Posterior vena cava (tissue), 2 donors: ENCODE measurements at regions not wholly inside any gene's neighbourhood (a gene's known extent, or its start where the extent isn't known, plus 50 kb on each side); places are given as distances from the start of the nearest gene placed in this dataset.

ENCODE experiments used
- DNase-seq: peaks from one replicate; pipeline ENCODE4 v3.0.0-alpha.2; 2020; ENCODE audit warnings: low spot score
- intact Hi-C, 2 donors: fragments of 100-400 bp; cut with DNase I; formaldehyde crosslinking; loops; one replicate each; pipeline versions ENCODE4 v1.14.1 to v1.14.2; 2022 to 2023
- donor health status: DM: yes; HTN: yes; CAD: no.
- donor health status: DM: yes; HTN: yes; CAD: no.

DNA sequence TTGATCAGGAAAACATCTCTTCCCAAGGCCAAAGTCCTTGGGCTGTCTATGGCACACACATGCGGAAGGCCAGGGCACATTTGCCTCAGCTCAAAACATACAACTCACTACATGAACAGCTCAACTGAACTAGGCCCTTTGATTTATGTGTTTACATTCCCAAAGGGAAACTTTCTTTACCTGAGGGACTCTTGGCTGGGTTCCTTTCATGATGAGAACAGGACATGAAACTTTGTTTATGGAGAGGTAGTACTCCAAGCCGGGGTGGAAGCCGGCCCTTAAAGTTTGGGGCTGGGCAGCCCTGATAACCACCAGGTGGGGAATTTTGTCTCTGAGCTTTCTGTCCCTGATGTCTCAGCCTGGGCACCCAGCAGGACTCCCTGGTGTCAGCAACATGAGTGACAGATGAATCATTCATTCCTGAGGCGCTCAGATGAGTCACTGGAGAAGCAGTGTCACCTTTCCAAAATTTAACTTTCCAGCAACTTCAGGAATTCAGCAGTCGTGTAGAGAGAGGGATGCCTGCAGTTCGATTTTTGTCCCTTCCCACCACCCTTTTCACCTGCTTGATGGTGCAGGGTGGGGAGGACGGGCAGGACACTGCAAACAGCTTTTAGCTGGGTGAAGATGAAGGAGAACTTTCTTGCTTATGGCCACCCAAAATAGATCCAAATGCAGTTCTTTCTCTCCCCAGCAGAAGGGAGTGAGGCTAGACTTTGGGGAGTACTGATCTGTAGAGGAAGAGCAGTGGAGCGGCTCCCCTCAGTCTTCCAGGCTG lies 331.6 kb downstream of the DYSF start:
- DNase-seq: no peak
- intact Hi-C loops: no loop called here

DNA sequence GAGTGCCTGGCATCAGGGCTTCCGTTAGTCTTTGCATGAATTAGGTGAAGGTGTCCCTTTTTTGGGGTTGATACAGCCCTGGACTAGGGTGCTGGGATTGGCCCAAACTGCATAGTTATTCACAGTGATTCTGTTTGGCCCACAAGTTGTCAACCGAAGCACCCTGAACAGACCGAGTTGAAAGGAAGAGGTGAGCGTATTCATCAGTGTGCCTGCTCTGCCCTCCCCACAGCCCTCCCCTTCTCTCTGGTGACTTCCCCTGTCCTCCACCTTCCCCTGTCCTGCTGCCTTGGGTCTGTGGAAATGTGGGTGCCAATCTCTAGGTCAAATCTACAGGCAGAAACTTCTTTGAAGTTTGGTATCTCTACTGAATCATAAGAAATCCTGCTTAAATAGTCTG lies 330.5 kb downstream of the DYSF start:
- no peak for DNase-seq

DNA sequence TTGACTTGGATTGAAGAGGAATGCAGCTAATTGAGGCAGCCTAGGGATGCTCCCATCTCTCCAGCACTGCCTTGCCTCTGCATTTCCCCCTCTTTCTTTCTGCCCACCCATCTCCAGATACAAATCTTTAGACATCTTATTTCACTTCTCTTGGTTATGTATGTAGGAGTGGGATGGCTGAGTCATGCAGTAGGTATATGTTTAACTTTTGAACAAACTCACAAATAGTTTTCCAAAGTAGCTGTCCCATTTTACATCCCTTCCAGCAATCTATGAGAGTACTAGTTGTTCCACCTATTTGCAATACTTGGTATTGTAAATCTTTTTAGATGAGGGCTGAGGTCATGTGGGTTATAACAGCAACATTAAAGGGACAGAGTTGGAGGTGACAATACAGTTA lies 329.9 kb downstream of the DYSF start:
- intact Hi-C loops: no loop called here
- DNase-seq: no peak

More for the DNA sequence above, 330.5 kb downstream of the DYSF start:
- intact Hi-C loops: no loop called here

DNA sequence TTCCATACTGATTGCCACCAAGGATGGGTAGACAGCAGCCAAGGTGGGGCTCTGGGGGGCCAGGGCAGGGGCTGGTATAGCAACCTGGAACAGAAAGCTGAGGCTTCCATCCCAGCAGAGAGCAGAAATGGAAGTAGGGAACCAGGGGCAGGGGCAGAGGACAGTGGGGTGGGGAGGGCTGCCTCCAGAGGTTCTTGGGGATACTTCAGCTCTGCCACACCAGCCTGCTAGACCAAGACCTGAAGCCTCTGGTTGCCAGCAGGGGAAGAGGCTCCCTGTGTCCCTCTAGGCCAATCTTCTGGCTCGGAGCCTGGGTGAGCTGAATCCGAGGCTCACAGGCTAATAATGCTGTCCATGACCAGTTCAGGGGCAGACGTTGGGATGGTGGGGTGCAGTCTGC lies 329.0 kb downstream of the DYSF start:
- DNase-seq: no peak

DNA sequence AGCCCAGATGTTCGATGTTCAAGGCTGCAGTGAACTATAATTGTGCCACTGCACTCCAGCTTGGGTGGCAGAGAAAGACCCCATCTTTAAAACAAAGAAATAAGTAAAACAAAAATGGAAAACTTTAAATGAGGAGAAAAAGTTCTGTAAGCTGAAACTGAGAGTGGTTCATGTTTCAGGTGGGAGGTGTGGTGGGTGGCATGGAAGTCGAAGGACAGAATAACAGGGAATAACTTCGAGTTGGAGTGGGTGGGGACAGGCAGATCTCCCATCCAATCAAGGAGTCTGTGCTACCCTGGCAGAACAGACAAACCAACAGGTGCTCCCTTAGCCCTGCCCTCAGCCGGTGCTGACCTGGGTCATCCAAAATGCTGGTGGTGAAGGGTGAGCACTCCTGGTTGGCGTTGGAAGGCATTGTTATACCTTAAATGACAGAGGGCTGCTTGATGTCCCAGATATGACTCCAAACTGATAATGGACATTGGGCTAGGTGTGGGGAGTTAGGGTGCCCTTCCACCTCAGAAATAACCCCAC lies 328.4 kb downstream of the DYSF start:
- peak; percentile 60 for DNase-seq
- intact Hi-C loops: no loop called here

More for the DNA sequence above, 329.0 kb downstream of the DYSF start:
- intact Hi-C loops: no loop called here

DNA sequence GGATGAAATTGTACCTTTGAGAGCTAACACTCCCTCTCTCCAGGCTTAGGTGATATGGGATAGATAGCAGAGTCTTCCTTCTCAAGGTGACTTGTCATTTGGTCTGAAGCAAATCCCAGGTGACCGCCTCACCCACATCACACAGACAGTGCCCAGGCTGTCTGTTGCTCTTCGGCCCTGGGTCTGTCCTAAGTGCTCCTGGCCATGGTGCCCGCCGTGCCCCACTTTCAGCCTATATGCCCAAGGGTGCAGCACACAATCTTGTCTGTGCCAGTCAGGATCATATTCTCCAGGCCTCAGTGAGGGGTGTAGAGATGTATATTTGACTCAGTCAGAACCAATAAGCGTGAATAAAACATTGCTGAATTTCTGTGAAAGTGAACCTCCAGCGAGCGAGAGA lies 326.8 kb downstream of the DYSF start:
- intact Hi-C loops: no loop called here
- no peak for DNase-seq

DNA sequence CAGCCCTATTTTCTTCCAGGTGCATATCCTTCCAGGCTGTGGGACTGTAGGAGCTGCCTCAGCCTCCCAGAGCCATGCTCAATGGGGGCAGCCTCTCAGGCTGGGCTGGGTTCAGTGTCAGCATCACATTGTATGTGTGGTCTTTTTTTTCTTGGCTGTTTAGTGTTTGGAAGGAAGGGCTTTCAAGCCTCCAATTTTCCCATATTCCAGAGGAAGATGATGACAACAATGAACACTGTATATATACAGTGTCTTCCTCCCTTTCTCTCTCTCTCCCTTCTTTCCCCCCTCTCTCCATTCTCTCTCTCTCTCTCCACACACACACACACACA lies 326.4 kb downstream of the DYSF start:
- intact Hi-C loops: no loop called here
- no peak for DNase-seq

DNA sequence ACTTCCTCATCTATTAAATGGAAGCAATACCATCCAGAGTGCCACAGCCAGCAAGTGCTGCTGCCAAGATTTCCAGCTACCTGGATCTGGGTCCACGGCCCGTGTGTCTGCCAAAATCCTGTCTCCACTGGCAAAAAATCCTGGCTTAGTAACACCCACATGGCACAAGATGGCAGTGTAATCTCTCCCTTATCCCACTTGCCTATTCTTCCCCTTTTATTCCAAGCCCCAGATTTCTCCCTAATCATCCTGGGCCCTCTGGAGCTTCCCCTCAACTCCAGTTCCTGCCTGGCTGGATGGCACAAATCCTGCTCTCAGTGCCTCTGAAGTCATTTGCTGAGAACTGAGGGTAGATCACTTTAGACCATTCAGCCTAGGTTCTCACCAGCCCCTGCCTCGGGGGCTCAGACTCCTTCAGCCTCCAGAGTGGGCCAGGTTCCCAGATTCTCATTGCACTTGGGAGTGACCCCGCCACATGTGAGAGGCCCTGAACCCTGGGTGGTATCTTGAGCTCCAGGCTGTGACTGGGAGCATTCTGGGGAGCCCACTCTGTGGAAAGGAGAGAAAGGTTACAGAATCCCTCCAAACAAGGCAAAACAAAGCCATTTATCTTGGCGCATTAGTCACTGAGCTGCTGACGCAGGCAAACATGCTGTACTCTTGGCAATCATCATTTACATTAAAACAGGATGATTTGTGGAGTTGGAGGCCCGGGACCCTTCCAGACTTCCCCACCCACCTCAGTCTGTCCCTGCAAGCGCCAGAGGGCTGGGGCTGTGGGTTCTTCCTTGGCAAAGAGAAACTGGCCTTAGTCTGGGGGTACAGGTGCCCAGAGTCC lies 325.8 kb downstream of the DYSF start:
- DNase-seq: peak; percentile 67
- intact Hi-C loops: no loop called here

DNA sequence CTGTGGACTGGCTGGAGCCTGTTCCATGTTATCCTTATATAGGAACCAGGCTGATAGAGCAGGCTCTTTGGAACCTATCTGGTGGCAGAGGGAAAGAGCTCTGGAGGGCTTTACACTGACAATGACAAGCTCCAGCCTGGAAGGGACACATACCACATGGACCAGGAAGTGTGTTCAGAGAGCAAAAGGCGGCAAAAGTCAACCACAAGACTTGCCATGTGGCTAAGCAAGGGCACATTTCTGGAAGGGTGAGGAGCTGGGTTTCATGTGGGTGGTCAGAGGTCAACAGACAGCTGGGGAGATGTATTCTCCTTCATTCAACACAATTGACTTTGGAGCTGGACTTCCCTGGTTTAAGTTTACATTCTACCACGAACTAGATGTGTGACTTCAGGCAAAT lies 325.2 kb downstream of the DYSF start:
- no peak for DNase-seq

DNA sequence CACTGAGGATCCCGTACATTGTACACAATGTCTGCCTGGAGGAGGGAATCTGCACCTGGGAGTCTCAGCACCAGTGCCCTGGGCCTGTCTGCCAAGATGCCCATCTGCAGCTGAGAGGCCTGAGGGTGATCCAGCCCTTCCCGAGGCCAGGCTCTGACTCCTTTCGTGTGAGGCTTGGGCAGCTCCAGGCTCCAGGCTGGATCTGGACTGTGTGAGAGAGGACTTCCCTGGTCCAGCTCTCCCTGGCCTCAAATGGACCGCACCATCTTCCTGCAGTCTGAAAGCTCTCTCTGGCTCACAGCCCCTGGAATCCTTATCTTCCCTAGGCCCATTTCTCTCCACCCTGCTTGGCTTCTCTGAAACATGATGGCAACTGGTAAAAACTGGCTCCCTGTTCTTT lies 324.6 kb downstream of the DYSF start:
- intact Hi-C loops: no loop called here
- DNase-seq: no peak

More for the DNA sequence above, 325.2 kb downstream of the DYSF start:
- intact Hi-C loops: no loop called here

DNA sequence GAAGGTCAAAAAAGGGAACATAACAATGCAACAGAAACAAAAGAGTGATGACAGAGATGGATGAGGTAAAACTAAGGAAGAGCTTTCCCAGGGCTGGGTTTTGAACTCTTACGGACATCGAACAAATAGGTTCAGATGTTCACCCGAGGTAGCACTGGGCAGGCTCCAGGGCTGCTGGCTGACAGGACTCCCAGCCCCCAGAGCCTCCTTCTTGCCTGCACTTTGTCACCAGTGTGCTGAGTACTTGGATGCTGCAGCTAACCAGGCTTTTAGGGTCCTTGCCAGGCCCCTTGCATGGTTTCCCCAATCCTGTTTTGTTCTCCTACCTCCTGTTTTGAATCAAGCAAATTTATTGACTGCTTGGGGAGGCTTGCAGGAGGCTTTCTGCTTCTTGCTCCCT lies 322.9 kb downstream of the DYSF start:
- DNase-seq: no peak
- intact Hi-C loops: no loop called here

DNA sequence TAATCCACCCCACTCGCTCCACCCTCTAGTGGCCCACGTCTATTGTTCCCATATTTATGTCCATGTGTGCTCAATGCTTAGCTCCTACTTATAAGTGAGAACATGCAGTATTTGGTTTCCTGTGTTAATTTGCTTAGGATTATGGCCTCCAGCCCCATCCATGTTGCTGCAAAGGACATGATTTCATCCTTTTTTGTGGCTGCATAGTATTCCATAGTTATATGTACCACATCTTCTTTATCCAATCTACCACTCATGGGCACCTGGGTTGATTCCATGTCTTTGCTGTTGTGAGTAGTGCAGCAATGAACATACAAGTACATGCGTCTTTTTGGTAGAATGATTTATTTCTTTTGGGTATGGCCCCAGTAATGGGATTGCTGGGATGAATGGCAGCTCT lies 319.9 kb downstream of the DYSF start:
- DNase-seq: no peak
- intact Hi-C loops: no loop called here

DNA sequence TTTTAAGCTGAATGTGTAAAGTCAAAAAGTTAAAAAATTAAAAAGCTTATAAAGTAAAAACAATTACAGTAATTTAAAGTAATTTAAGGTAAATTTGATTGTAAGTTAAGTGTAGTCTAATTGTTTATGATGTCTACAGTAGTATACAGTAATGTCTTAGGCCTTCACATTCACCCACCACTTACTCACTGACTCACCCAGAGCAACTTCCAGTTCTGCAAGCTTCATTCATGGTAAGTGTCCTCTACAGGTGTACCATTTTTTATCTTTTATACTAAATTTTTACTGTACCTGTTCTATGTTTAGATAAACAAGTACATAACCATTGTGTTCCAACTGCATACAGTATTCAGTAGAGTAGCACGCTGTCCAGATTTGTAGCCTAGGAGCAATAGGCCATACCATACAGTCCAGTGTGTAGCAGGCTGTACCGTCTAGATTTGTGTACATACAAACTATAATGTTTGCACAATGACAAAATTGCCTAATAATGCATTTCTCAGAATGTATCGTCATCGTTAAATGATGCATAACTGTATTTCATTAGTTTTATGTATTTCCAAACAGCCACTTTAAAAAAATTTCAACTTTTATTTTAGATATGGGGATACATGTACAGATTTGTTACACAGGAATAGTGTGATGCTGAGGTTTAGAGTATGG lies 319.3 kb downstream of the DYSF start:
- intact Hi-C loops: no loop called here
- DNase-seq: no peak

DNA sequence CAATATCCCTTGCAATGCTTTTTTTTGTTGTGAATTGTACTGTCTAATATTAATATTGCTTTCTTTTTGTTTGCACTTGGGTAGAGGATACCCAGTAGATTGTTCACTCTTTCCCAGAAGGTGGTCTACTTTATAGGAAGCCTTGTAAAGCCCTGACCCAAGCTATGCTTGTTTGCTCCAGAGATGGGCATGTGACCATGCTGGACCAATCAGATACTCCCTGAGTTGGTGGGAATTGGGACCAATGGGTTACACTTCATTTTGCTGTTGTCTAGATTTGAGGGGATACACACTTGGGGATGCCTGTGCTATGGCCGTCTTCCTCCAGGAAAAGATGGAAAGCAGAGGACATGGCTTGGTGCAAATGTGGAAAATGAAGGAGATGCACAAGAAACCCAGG lies 314.3 kb downstream of the DYSF start:
- DNase-seq: no peak
- intact Hi-C loops: no loop called here

DNA sequence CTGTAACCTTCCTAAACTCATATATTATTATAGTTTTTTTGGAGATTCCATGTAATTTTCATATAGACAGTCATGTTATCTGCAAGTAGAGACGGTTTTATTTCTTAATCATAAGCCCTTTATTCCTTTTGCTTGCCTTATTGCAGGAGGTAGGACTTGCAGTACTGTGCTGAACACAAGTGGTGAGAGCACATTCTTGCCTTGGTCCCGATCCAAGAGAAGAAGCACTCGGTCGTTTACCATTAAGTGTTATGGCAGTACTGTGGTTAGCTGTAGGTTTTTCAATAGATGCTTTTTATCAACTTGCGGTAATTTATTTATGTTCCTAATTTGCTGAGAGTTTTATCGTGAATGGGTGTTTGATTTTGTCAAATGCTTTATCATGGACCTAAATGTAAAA lies 305.7 kb downstream of the DYSF start:
- intact Hi-C loops: no loop called here
- DNase-seq: no peak

DNA sequence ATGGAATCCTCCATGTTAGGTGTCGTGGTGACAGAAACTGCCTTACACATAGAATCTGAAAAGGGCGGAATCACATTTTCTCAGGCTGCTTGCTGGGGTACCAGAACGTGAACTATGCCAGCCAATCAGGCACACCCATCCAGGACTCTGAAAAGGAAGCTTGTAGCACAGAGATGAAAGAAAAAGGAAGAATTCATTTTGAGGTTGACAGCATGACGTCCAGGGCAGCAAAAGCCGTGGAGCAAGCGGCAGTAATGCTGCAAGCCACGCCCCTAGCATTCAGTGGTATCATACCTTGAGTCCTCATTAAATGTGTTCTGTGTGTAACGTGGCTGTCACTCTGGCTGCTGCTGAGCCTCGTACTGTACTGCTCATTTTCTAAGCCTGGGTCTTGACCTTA lies 304.0 kb downstream of the DYSF start:
- intact Hi-C loops: no loop called here
- no peak for DNase-seq

DNA sequence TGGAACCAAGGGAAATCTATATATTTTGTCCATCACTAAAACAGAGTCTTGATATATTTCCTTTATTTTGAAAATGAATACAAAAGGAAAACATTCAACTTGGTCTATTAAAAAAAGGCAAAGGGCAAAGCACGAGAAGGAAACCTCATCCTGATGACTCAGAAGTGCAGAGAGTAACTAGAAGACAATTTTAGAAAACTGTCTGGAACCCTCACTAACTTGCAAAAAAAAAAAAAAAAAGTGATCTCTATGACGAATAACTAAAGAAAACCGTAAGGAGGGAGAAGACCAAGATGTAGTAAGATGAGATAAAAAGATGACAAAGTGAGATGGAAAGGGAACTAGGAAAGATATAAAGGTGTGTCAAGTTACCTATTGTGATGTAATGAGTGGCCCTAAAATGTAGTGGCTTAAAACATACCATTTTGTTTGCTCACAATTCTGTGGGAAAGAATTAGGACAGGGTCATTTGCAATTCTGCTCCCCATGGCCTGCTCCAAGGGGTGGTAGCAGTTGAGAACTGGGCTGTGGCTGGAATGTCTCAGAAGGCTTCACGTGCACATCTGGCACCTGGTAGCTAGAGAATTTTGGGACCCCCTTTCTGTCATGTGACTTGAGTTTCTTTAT lies 303.0 kb downstream of the DYSF start:
- intact Hi-C loops: no loop called here
- no peak for DNase-seq

DNA sequence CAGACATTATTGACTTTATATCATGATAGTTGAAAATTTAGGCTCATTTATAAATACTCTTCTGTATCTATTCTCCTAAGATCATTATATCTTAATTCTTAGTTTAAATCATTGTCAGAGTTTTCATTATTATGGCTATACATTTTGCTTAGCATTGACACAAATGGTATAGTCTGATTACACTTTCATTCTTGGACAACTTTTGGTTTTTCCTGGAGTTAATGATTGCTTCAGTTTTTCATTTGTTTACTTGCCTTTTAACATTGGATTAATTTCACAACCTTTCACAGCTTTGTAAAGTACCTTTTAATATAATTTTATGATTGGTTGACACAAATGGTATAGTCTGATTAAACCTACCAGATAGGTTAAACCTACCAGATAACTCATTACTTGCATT lies 298.2 kb downstream of the DYSF start:
- no peak for DNase-seq
- intact Hi-C loops: no loop called here

DNA sequence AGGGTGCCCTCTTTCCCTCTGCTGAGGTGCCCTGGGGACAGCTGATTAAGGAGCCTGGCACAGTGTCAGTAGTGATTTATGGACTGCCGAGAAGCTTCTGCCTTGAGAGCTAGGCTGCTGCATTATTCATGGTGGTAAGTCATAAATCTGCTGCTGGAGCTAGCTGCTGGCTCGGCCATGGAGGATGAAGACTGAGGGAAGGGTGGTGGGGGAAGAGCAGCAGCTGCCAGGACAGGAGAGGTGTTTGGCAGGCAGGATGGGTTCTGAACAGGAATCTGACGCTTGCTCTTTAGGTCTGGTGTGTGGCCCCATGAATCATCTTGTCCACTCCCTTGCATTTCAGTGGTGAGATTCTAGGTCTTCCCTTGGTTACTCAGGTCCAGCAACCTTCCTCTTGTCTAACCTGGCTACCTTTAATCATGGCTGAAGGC lies 296.3 kb downstream of the DYSF start:
- DNase-seq: no peak
- intact Hi-C loops: no loop called here

DNA sequence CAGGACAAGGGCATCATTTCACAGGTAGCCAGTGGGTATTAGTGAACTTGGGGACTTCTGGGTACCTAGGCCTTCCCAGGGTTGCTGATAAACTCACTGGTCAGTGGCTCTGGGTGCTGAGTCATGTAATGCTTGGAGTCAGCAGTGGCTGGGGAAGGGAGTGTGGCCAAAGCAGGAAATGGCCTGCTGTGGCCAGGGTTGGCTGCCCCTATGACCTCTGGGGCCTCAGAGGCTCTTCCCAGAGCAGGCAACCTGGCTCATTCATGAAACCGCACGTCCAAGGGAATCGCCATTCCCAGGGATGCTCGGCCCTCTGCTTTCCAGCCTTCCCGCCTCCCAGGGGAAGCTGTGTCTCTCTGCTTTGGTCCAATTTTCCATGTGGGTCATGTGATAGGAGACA lies 294.9 kb downstream of the DYSF start:
- DNase-seq: peak; percentile 89
- intact Hi-C loops: no loop called here
